GM12874 (cell line): ENCODE measurements at regions not wholly inside any gene's neighbourhood (a gene's known extent, or its start where the extent isn't known, plus 50 kb on each side); places are given as distances from the start of the nearest gene placed in this dataset.

Source experiments
- TF ChIP-seq, protein P1 (sequence below): IDR thresholded peaks from 2 replicates; pipeline ENCODE4 v1.5.1; 2011; ENCODE audit warnings: low read depth, mild to moderate bottlenecking, control low read depth, low read length, moderate library complexity; ENCODE audit not compliant: insufficient read depth

DNA sequence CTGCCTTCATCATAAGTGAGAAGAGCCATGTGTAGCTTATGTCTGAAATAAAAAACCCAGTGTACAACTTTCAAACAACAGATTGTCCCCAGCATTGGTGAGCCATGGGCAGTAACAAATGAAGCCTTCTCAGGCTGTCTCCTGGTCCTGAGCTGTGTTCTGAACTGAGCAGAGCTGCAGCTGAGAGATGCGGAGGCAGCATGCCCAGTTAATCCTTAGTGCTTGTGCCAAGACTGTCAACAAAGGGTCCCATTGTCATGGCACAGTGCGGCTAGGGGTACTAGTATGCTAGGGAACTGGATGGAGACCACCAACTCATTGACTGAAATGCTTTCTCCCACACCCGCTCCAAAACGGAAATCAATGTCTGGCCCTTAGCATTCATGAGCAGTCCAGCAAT, 154.3 kb downstream of the RMST start:
- TF ChIP-seq, protein P1, sequence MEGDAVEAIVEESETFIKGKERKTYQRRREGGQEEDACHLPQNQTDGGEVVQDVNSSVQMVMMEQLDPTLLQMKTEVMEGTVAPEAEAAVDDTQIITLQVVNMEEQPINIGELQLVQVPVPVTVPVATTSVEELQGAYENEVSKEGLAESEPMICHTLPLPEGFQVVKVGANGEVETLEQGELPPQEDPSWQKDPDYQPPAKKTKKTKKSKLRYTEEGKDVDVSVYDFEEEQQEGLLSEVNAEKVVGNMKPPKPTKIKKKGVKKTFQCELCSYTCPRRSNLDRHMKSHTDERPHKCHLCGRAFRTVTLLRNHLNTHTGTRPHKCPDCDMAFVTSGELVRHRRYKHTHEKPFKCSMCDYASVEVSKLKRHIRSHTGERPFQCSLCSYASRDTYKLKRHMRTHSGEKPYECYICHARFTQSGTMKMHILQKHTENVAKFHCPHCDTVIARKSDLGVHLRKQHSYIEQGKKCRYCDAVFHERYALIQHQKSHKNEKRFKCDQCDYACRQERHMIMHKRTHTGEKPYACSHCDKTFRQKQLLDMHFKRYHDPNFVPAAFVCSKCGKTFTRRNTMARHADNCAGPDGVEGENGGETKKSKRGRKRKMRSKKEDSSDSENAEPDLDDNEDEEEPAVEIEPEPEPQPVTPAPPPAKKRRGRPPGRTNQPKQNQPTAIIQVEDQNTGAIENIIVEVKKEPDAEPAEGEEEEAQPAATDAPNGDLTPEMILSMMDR = no peak

DNA sequence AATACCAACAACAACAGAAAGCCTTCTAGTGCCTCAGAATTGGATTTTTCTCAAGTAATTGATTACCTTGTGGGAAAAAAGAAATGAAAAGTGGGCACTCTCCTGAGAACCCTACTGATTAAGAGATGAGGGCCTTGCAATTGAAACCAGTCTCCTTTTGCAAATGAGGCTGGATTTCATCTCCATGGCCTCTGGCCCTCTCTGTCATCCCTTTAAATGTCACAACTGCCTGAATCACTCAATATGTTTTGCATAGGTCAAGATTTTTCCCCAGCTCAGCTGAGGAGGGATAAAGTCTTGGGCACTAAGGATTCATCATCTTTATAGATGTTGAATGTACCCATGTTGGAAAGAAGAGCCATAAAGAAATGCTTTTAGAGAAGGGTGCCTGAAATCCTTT, 166.4 kb downstream of the RMST start:
- TF ChIP-seq, protein P1 = no peak

DNA sequence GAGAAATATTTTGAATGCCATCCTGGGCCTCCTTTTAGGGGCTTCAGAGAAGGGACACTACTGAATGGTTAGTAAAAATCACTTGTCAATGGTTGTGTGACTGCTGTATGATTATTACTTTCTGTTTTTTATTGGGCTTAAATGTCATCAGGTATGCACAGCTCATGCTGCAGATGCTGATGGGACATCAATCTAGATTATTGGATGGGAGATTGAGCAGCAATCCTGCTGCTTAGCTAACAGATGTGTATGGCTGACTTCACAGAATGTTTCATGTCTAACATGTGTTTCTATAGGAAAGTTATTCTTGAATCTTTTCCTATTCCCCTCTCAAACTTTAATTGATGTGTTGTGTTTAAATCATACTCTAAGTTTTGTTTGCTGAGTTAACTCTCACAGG, 166.8 kb downstream of the RMST start:
- TF ChIP-seq, protein P1 = no peak

GRCh38 chr12:97630356-97630755, 167.8 kb downstream of the RMST start:
- TF ChIP-seq, protein P1 = no peak

GRCh38 chr12:97630875-97631274, 168.3 kb downstream of the RMST start:
- TF ChIP-seq, protein P1 = no peak

- TF ChIP-seq, protein P1 = no peak
These were observed 175.2 kb downstream of the RMST start for GRCh38 chr12:97637770-97638169.

- TF ChIP-seq, protein P1 = no peak
These were observed 176.1 kb downstream of the RMST start for GRCh38 chr12:97638739-97639138.

DNA sequence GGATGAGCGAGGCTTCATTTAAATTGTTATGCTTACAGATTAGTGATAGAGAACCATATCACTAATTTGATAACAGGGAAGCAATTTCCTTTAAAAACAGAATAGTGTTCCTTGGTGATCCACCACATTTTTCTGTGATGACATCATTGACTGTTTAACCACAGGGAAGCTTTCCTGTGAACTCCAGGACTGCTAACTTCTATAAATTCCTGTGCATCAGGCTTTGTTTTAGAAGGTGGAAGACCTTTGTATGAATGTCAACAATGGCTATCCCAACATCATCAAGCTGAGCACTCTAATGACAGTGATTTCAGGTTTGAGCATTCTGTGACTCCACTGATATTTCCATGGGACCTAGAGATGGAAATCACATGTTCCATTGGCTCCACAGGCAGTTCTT, 177.1 kb downstream of the RMST start:
- TF ChIP-seq, protein P1 = no peak
